Activated gamma-delta T cell (primary cell): ENCODE measurements at regions not wholly inside any gene's neighbourhood (a gene's known extent, or its start where the extent isn't known, plus 50 kb on each side); places are given as distances from the start of the nearest gene placed in this dataset.

Source experiments
- DNase-seq: peaks from one replicate; lab custom pipeline; 2025; lab: John Stamatoyannopoulos, UW

DNA sequence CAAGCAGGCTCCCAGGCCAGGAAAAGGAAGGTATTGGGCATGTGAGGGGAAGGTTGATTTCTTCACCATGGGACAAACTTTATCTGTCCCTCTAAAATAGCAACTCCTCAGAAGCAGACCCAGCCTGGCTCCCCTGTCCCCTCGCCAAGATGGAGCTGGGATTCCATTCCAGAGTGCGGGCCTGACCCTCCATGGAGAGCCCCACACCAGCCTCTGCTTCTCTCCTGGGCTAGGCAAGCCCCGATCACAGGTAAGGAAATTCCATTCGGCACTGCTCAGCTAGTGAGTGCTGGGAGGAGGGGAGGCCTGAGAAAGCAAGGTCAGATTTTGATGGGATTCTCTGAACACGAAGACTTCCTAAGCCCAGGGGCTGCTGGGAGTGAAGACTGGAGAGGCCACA is 98.4 kb downstream of the EFNB1 start:
- DNase-seq: no peak

GRCh38 chrX:68923147-68923546 is 94.3 kb downstream of the EFNB1 start:
- no peak for DNase-seq

GRCh38 chrX:68922013-68922412 is 93.2 kb downstream of the EFNB1 start:
- DNase-seq: no peak

DNA sequence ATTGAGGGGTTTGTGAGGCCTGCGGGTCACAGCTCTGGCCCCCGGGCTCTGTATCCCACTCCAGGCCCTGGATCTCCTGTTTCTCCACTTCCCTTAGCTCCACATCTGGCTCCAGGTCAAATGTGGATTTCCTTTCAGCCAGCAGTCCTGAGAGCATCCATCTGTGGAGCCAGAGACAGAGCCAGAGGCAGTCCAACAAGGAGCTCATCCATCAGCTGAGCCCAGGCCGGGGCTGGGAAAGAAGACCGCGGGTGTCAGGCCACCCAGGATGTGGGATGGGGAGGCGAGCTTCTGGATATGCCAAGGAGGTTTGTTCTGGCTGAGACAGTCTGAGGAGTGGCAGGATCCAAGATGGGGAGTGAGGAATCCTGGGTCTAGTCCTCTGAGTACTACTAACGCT is 91.7 kb downstream of the EFNB1 start:
- DNase-seq: no peak

DNA sequence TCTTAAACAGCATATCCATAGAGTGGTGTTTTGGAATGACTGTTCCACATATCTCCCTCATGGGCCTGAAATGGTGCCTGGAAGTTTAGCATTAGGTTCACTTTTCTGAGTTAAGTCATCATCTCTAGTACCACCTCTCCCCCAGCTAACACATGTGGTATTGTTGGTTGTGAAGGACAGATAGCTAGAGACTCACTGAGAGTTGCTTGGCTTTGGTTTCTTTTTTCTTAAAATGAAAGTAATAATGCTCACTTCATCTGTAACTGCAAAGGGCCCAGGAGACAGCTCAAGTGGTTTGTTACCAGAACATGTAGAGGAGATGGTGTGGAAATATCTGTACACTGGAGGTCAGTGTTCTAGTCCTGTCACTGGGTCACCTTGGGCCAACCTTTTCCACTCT is 90.9 kb downstream of the EFNB1 start:
- no peak for DNase-seq

DNA sequence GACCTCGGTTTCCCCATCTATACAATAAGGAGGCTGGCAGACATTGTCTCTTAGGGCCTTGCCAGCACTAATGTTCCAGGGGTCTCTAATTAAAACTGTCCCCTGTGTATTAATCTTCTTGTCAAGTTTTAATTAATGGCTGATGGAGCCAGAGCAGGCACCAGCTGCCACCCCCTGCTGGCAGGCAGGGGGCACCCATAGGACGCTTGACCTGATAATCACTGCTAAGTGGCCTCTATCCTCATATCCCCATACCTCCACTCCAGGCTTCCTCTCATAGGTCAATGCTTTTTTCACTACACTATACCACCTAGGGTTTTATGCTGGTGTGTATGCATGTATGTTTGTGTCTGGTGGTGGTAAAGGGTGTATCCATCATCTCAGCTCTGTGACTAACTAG is 89.4 kb downstream of the EFNB1 start:
- no peak for DNase-seq

DNA sequence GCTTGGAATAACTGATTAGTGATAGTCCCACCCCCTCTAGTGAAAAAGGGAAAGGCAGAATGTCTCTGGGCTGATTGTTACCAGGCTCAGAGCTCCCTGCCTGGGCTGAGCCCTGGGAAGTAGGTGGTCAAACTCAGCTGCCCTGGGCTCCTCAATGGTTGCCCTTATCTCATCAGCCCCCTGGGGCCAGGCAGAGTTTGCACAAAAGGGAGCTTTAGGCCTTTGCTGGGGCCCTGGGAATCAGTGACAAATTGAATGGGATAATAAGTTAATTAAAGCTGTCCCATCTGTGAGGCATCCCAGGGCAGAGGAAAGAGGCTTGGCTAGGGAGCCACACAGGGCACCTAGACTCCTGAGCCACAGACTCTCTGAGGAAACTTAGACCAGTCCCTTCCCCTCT is 89.0 kb downstream of the EFNB1 start:
- no peak for DNase-seq

DNA sequence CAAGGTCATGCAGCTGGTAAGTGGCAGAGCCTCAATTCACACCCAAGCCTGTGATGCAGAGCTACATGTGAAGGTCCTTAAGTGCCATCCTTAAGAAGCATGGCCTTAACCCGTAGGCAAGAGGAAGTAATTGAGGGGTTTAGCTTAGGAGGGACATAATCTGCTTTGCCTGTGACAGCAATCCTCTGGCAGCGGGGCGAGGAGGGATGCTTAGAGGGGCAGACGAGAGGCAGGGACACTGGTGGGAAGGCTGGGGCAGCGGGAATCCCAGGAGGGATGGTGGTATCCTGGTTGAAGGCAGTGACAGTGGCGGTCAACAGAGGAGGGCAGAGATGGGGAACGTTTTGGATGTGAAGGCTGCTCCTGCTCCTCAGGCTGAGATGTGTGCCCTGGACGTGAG is 88.1 kb downstream of the EFNB1 start:
- no peak for DNase-seq

GRCh38 chrX:68915778-68916177 is 87.0 kb downstream of the EFNB1 start:
- DNase-seq: no peak

- DNase-seq: no peak
Measured at GRCh38 chrX:68914479-68914946, 85.7 kb downstream of the EFNB1 start.

- DNase-seq: no peak
Measured at GRCh38 chrX:68913249-68913547, 84.4 kb downstream of the EFNB1 start.

DNA sequence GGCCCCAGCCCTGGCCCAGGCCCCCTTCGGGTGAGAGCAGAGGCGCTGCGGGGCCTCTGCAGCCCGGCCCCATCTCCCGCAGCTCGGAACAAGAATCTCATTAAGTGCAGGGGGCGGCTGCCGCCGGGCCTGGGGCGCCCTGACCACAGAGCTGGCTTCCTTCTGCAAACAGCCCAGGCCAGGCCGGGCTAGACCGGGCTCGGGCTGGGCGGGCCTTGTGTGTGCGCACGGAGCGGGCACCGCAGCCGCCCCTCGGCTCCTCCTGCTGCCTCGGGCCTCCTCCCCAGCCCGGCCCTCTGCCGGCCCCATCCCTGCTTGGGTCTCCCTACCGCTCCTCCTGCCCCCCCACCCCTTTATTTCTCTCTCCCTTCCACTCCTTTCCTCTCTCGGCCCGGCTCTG is 83.3 kb downstream of the EFNB1 start:
- no peak for DNase-seq

DNA sequence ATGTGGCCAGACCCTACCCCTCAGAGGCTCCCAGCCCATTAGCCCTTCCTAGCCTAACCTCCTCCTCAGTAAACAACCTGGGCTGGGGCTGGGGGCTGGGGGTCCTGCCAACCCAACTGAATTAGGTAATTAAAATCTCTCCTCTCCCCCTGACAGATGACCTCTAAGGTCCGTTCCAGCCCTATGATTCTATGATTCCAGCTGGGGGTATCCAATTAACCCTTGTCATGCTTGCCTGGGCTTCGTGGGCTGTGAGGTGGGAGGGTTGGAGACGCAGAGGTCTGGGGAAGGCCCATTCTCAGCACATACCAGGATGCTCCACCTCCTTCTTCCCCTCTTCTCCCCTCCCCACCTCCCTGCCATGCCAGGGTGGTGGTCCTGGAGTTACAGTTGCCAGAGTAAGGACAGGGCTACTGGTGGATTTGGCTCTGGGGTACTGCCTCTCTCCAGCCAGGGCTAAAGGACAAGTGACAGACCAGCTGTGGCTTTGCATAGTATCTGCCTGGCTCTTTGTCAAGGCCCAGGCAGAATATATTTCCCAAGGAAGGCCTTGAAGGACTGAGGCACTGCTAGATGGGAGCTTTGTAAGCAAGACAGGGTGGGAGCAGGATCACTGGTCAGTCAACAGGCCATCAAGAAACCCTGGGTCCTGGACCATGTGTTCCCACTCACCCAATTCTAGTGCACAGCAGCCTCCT is 82.1 kb downstream of the EFNB1 start:
- no peak for DNase-seq

DNA sequence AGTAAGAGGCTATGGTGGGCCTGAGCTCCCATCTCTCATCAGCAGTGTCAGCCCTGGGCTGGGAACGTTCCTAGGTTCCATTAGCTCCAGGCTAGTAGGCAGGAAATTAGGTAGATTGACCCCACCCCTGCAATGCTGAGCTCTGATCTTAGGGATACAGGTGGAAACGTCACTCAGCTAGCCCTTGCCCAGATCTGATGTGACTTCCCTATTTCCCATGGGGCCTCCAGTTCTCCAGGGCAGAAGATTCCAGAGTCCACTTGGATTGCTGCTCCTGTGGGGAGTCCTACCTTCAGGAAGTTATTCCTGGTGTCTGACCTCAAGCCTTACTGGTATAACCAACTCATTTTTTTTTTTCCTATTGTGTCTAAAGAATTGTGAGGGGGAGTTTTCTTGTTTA is 81.1 kb downstream of the EFNB1 start:
- DNase-seq: no peak

GRCh38 chrX:68908071-68908470 is 79.2 kb downstream of the EFNB1 start:
- DNase-seq: no peak

DNA sequence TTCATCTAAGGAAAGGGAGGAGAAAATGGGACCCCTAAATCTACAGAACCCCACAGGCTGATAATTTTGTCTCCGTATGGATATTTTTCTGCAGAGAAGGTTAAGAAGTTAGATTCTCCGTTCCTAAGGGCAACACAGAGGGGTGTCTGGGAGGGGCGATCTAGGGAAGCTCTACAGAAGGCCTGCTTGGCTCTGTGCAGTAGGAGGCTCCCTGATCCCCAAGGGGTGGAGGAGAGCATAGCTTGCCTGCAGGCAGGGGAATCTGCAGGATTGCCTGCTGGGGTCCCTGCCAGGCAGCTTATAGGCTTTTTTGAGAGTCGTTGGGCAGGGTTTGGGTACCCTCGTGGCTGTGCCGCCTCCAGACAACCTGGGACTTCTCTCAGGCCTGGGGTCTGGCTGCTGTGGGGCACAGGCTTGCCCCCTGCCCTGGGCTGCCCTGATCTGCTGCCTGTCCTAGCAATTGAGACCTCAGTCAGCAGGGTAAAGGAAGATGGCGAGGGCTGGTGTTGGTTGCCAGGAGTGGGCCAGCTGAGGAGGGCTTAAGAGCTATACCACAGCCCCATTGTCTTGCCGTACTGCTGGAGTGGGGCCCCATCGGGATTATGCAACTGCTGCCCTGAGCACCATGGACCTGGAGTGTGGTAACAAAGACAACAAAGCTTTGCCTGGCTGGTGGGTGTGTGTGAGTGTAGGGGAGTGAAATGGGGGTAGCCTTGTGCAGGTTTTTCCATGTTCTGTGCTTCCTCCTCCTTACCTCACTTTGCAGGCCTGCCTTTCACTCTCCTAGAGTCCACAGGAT is 74.1 kb downstream of the EFNB1 start:
- no peak for DNase-seq

GRCh38 chrX:68901519-68901918 is 72.7 kb downstream of the EFNB1 start:
- no peak for DNase-seq

DNA sequence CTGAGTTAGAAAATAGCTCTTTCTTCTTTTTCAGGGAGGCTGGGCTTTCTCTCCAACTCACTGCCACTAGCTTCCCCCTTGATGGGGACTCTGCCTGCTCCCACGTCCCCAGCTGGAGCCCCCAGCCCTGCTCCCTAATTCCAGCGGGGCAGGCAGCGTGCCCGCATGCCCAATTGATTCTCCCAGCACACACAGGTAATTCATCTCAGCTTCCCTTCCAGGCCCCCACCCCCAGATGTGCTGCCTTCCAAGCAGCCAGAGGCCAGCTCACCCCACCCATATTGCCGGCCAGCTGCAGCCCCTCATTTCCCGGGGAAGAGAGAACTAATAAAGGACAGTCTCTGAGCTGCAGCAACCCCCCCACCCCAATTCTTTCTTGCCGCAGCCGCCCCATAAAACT is 69.8 kb downstream of the EFNB1 start:
- no peak for DNase-seq

DNA sequence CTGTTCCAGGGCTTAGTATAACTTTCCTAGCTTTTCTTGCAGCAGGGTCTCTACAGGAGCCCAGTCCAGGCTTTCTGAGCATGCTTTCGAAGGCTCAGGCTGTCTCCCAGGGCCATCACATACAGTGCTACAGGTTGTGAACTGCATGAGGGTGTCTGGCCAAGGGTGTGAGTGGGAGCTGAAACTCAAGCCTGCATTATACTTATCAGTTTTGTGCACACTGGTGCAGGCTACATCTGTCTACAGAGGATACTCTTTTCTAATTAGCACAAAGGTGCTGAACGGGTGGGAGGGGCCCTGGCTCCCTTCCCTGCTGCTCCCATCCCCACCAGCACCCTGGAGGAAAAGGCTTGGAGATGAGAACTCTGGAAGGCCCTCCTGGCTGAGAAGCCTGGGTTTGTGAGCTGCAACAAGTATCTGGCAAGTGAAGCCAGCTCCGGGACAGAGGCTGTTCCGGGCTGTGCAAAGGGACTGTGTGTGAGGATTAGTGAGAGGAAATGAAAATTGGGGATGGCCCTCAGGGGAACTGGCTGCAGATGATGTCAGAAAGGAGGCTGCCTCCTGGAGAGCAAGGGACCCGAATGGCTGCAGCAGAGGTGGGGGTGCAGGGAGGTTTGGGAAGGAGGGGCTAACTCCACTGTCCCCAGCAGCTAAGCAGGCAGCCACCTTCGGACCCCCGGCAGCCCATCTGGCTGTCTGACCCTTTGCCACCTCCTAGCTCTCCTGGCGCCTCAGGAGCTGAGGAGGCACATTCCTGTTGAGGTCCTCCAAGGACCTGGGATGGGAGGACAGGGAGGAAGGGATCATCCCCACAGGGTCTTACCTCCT is 68.5 kb downstream of the EFNB1 start:
- DNase-seq: no peak

- no peak for DNase-seq
Measured at GRCh38 chrX:68896581-68896980, 67.8 kb downstream of the EFNB1 start.

DNA sequence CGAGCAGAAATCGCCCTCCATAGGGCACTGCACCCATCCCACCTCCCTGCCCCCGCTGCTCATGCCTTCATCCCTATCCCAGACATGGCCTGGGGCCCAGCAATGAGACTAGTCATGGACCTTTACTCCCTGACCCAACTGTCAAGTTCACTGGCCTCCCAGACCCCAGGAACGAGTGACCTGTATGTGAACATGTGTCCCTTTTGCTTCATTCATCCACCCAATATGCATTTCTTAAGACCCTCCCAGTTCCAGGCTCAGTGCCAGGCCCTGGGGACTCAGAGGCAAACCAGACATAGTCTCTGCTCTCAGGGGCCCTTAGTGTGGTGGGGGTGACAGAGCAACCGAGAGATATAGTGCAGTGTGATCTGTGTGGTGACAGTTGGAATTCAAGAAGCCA is 67.0 kb downstream of the EFNB1 start:
- no peak for DNase-seq

GRCh38 chrX:68895341-68895755 is 66.5 kb downstream of the EFNB1 start:
- DNase-seq: no peak
